Natural killer cell (primary cell): ENCODE measurements at regions not wholly inside any gene's neighbourhood (a gene's known extent, or its start where the extent isn't known, plus 50 kb on each side); places are given as distances from the start of the nearest gene placed in this dataset.

ENCODE experiments used
- ATAC-seq, 3 donors: fragments of 150-1000 bp in 2 of 3; fragments of 200-7000 bp in 1 of 3; cut with Tn5 transposase; 1 replicate in 1 of 3; 2 replicates in 2 of 3; pipeline ENCODE4 v1.10.0; 2021; ENCODE audit warnings: mild to moderate bottlenecking in 2 of 3, moderate library complexity in 2 of 3
- DNase-seq, 2 donors: peaks; one replicate each; pipeline versions ENCODE4 v3.0.0 to v3.0.0-alpha.2; 2013 to 2021; ENCODE audit warnings: mixed read lengths in 1 of 2
- H3K27ac ChIP-seq: one replicate; pipeline ENCODE4 v1.5.1; 2013; ENCODE audit warnings: mild to moderate bottlenecking, low read length
- H3K27me3 ChIP-seq: one replicate; pipeline ENCODE4 v1.6.1; 2013; ENCODE audit warnings: low read length; ENCODE audit not compliant: control insufficient read depth, insufficient read depth
- H3K36me3 ChIP-seq: one replicate; pipeline ENCODE4 v1.6.1; 2013; ENCODE audit warnings: low read length; ENCODE audit not compliant: control insufficient read depth, insufficient read depth
- H3K4me1 ChIP-seq: one replicate; pipeline ENCODE4 v1.6.1; 2013; ENCODE audit warnings: low read length; ENCODE audit not compliant: control insufficient read depth, insufficient read depth
- H3K4me3 ChIP-seq: one replicate; pipeline ENCODE4 v1.5.1; 2013; ENCODE audit warnings: low read length
- H3K9me3 ChIP-seq: one replicate; pipeline ENCODE4 v1.6.1; 2013; ENCODE audit warnings: low read length; ENCODE audit not compliant: control insufficient read depth, insufficient read depth
- H3K27ac Mint-ChIP-seq, 2 donors: one replicate each; pipeline ENCODE4 v1.8.0; 2022; ENCODE audit warnings: mild to moderate bottlenecking in 2 of 2, mixed read lengths in 2 of 2, moderate library complexity in 1 of 2
- H3K27me3 Mint-ChIP-seq, 2 donors: one replicate each; pipeline ENCODE4 v1.8.0; 2022; ENCODE audit warnings: low read depth in 2 of 2, mixed read lengths in 2 of 2
- H3K36me3 Mint-ChIP-seq: one replicate; pipeline ENCODE4 v1.8.0; 2022; ENCODE audit warnings: mixed read lengths
- H3K4me1 Mint-ChIP-seq, 2 donors: one replicate each; pipeline ENCODE4 v1.8.0; 2022; ENCODE audit warnings: mixed read lengths in 2 of 2
- H3K4me3 Mint-ChIP-seq: one replicate; pipeline ENCODE4 v1.8.0; 2022; ENCODE audit warnings: mild to moderate bottlenecking, moderate library complexity, mixed read lengths
- H3K9me3 Mint-ChIP-seq, 2 donors: one replicate each; pipeline ENCODE4 v1.8.0; 2022; ENCODE audit warnings: mixed read lengths in 2 of 2
- WGBS: methylation state at CpG from one replicate; pipeline ENCODE4 v1.1.7; 2013; ENCODE audit warnings: missing lambda C conversion rate; ENCODE audit not compliant: insufficient coverage; 5-methylcytosine and 5-hydroxymethylcytosine counted together
- intact Hi-C: fragments of 100-400 bp; cut with micrococcal nuclease; formaldehyde crosslinking; loops from one replicate; pipeline ENCODE4 v1.14.2; 2022
- TF ChIP-seq, protein P1 (sequence below): fragments of 200-600 bp; IDR thresholded peaks from one replicate; pipeline ENCODE4 v1.8.0; 2022; ENCODE audit warnings: antibody characterized with exemption

GRCh38 chr6:112929641-112930040, 582.5 kb downstream of the RFPL4B start:
- H3K27ac Mint-ChIP-seq: no peak overlapping the region
- no peak overlapping the region for H3K27ac ChIP-seq
- intact Hi-C loops: no loop called here
- no peaks in the 10 kb centered on the region for H3K27me3 Mint-ChIP-seq
- TF ChIP-seq, protein P1, sequence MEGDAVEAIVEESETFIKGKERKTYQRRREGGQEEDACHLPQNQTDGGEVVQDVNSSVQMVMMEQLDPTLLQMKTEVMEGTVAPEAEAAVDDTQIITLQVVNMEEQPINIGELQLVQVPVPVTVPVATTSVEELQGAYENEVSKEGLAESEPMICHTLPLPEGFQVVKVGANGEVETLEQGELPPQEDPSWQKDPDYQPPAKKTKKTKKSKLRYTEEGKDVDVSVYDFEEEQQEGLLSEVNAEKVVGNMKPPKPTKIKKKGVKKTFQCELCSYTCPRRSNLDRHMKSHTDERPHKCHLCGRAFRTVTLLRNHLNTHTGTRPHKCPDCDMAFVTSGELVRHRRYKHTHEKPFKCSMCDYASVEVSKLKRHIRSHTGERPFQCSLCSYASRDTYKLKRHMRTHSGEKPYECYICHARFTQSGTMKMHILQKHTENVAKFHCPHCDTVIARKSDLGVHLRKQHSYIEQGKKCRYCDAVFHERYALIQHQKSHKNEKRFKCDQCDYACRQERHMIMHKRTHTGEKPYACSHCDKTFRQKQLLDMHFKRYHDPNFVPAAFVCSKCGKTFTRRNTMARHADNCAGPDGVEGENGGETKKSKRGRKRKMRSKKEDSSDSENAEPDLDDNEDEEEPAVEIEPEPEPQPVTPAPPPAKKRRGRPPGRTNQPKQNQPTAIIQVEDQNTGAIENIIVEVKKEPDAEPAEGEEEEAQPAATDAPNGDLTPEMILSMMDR: no peak
- DNase-seq: no peak
- peaks cover 4 to 15% of the 10 kb centered on the region in 2 donors for H3K9me3 Mint-ChIP-seq
- no peaks in the 10 kb centered on the region for H3K36me3 Mint-ChIP-seq
- H3K4me3 Mint-ChIP-seq: no peak overlapping the region
- H3K27me3 ChIP-seq: no peaks in the 10 kb centered on the region
- H3K9me3 ChIP-seq: no peaks in the 10 kb centered on the region
- H3K4me3 ChIP-seq: no peak overlapping the region
- no peaks in the 10 kb centered on the region for H3K4me1 ChIP-seq
- no peaks in the 10 kb centered on the region for H3K4me1 Mint-ChIP-seq
- ATAC-seq: no peak
- no peaks in the 10 kb centered on the region for H3K36me3 ChIP-seq

DNA sequence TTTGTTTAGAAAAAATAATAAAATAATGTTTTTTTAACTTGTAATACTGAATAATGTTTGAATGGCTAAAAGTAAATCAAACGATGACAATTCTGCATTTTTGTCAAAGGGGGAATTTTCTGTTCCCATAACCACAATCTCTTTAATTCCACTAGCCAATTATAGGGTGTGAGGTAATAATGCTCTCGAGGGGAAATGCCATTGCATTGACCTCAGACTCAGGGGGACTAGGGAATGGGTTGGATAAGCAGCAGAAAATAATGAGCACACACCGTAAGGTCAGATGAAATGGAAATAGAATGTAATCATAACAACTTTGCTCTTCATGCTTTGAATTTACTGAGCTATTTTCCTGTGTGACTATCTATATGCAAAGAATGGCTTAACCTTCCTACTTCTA, 584.7 kb downstream of the RFPL4B start:
- no peaks in the 10 kb centered on the region for H3K36me3 Mint-ChIP-seq
- no peak overlapping the region for H3K4me3 Mint-ChIP-seq
- 60% methylated on average over 2 of the region's 3 CpGs for WGBS
- ATAC-seq: no peak
- TF ChIP-seq, protein P1: no peak
- Histone ChIP-seq H3K4me1 (no peaks in the 10 kb centered on the region), H3K36me3 (no peaks in the 10 kb centered on the region), H3K27ac (no peak overlapping the region), H3K27me3 (no peaks in the 10 kb centered on the region), H3K4me3 (no peak overlapping the region), H3K9me3 (no peaks in the 10 kb centered on the region)
- no peaks in the 10 kb centered on the region for H3K4me1 Mint-ChIP-seq
- DNase-seq: no peak
- H3K9me3 Mint-ChIP-seq: peaks cover 4 to 12% of the 10 kb centered on the region in 2 donors
- H3K27ac Mint-ChIP-seq: no peak overlapping the region
- intact Hi-C loops: no loop called here
- H3K27me3 Mint-ChIP-seq: no peaks in the 10 kb centered on the region

DNA sequence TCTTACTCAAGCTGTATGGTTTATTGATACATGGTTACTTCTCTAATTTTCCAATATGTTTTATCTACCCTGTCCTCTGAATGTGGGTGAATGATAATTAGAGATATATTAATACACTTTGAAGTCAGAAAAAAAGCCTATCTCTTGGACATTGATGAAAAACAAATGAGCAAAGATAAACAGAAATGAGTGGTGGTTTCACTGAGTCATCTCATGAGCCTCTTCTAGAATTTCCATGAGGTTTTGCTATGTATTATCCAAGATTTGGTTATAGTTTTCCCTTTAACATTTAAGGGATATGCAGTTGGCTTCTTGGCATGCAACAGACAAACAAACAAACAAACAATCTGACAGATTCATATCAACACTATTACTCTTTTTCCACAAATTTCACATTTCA, 586.8 kb downstream of the RFPL4B start:
- no peak overlapping the region for H3K27ac Mint-ChIP-seq
- ATAC-seq (no peak), DNase-seq (no peak)
- H3K27ac ChIP-seq: no peak overlapping the region
- no peaks in the 10 kb centered on the region for H3K27me3 ChIP-seq
- TF ChIP-seq, protein P1: no peak
- H3K4me3 ChIP-seq: no peak overlapping the region
- no peaks in the 10 kb centered on the region for H3K36me3 ChIP-seq
- no peaks in the 10 kb centered on the region for H3K27me3 Mint-ChIP-seq
- no peaks in the 10 kb centered on the region for H3K36me3 Mint-ChIP-seq
- H3K4me1 ChIP-seq: no peaks in the 10 kb centered on the region
- peaks cover 4 to 12% of the 10 kb centered on the region in 2 donors for H3K9me3 Mint-ChIP-seq
- peaks cover 3% of the 10 kb centered on the region for H3K9me3 ChIP-seq
- H3K4me3 Mint-ChIP-seq: no peak overlapping the region
- no peaks in the 10 kb centered on the region for H3K4me1 Mint-ChIP-seq
- intact Hi-C loops: no loop called here

DNA sequence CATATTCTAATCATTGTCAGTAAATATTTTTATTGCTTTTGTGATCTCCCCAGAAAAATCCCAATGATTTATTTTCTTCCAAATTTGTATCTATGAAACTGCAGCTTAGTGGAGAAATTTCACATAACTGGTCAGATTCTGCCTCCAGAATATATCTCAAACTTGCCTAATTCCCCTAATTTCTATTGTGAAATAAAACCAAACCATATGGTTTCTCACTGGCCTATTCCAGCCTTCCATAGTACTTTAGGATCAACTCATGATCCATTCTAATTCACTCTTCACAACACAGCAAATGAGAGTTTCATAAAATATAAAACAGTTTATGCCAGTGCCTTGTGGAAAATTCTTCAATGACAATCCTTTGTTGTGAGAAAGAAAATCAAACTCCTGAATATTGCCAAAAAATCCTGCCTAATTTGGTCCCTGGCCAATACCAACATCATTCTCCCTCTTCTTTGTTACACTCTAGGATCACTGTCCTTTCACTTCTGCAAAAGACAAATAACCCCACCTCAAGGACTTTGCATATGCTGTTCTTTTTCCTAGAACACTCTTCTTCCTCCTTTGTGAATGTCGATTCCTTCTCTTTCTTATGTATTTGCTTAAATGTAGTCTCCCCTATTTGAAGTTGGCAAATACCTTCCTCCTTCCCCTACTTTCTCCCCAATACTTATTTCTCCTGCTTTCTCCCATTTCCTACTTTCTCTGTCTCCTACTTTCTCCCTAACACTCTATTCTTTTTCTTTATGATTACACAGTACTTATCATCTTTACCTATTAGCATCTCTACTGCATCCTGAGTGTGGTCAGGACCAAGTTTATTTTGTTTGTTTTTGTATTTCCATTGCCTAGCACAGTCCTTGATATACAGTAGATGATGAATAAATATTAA, 587.5 kb downstream of the RFPL4B start:
- H3K27ac ChIP-seq: no peak overlapping the region
- 63% methylated on average over 1 of the region's 1 CpG for WGBS
- Mint-ChIP-seq H3K4me1 (no peaks in the 10 kb centered on the region), H3K36me3 (no peaks in the 10 kb centered on the region), H3K27me3 (no peaks in the 10 kb centered on the region), H3K4me3 (no peak overlapping the region), H3K27ac (no peak overlapping the region), H3K9me3 (peaks cover 2 to 11% of the 10 kb centered on the region in 2 donors)
- no peaks in the 10 kb centered on the region for H3K4me1 ChIP-seq
- DNase-seq: no peak
- intact Hi-C loops: no loop called here
- ATAC-seq: no peak
- TF ChIP-seq, protein P1: no peak
- no peak overlapping the region for H3K4me3 ChIP-seq
- H3K36me3 ChIP-seq: no peaks in the 10 kb centered on the region
- peaks cover 3% of the 10 kb centered on the region for H3K9me3 ChIP-seq
- no peaks in the 10 kb centered on the region for H3K27me3 ChIP-seq
